AG04450 (cell line): ENCODE measurements at regions not wholly inside any gene's neighbourhood (a gene's known extent, or its start where the extent isn't known, plus 50 kb on each side); places are given as distances from the start of the nearest gene placed in this dataset.

Source experiments
- CTCF ChIA-PET: fragments of 300-600, 350-600 bp; formaldehyde crosslinking; extraction: SDS; loops from one replicate; lab custom pipeline; 2022; ENCODE audit warnings: antibody characterized with exemption, inconsistent platforms; lab: Charles Lee
- POLR2A ChIA-PET: fragments of 350-600 bp; formaldehyde crosslinking; extraction: SDS; loops from one replicate; lab custom pipeline; 2021; ENCODE audit warnings: antibody characterized with exemption, inconsistent platforms; lab: Yijun Ruan, JAX
- DNase-seq: peaks from one replicate; pipeline ENCODE4 v3.0.0-alpha.2; 2011; ENCODE audit warnings: low read depth, low spot score
- H3K27ac ChIP-seq: one replicate; pipeline ENCODE4 v1.5.1; 2012; ENCODE audit warnings: low read depth, low read length, control low read depth
- H3K27me3 ChIP-seq: one replicate; pipeline ENCODE4 v1.6.0; 2012; ENCODE audit warnings: low read length; ENCODE audit not compliant: control insufficient read depth, insufficient read depth
- H3K4me3 ChIP-seq: 2 replicates; pipeline ENCODE4 v1.5.1; 2011; ENCODE audit warnings: mild to moderate bottlenecking, low read depth, low read length, control low read depth
- H3K9me3 ChIP-seq: 2 replicates; pipeline ENCODE4 v1.5.1; 2012; ENCODE audit warnings: low read length; ENCODE audit not compliant: control insufficient read depth, insufficient read depth
- CTCF ChIP-seq: IDR thresholded peaks from 2 replicates; pipeline ENCODE4 v1.5.1; 2011; ENCODE audit warnings: low read depth, low read length, control low read depth, inconsistent platforms

- Histone ChIP-seq H3K9me3 (peaks cover 3% of the 10 kb centered on the region), H3K27ac (no peak overlapping the region), H3K27me3 (no peaks in the 10 kb centered on the region), H3K4me3 (no peak overlapping the region)
- TF ChIP-seq CTCF = no peak
- CTCF ChIA-PET = no interaction called here
- POLR2A ChIA-PET = no interaction called here
- DNase-seq = no peak
These were observed 1243.8 kb downstream of the CDY2B start for GRCh38 chrY:16636254-16636653.

GRCh38 chrY:16629146-16629545, 1250.9 kb downstream of the CDY2B start:
- ChIA-PET CTCF (no interaction called here), POLR2A (no interaction called here)

GRCh38 chrY:16627122-16627521, 1252.9 kb downstream of the CDY2B start:
- Histone ChIP-seq H3K9me3 (no peaks in the 10 kb centered on the region), H3K27me3 (no peaks in the 10 kb centered on the region), H3K27ac (no peak overlapping the region), H3K4me3 (no peak overlapping the region)
- no peak for DNase-seq
- ChIA-PET CTCF (no interaction called here), POLR2A (no interaction called here)
- no peak for TF ChIP-seq CTCF

More at GRCh38 chrY:16629146-16629545, 1250.9 kb downstream of the CDY2B start:
- DNase-seq = no peak
- no peaks in the 10 kb centered on the region for H3K9me3 ChIP-seq
- no peak overlapping the region for H3K4me3 ChIP-seq
- no peak overlapping the region for H3K27ac ChIP-seq
- no peaks in the 10 kb centered on the region for H3K27me3 ChIP-seq
- no peak for TF ChIP-seq CTCF

GRCh38 chrY:16616201-16616975, 1263.6 kb downstream of the CDY2B start:
- no peaks in the 10 kb centered on the region for H3K9me3 ChIP-seq
- H3K27ac ChIP-seq = no peak overlapping the region
- H3K4me3 ChIP-seq = no peak overlapping the region
- no peak for TF ChIP-seq CTCF
- CTCF ChIA-PET = no interaction called here
- POLR2A ChIA-PET = no interaction called here
- DNase-seq = no peak
- no peaks in the 10 kb centered on the region for H3K27me3 ChIP-seq

- no peak for DNase-seq
- no peak for TF ChIP-seq CTCF
- ChIA-PET POLR2A (no interaction called here), CTCF (no interaction called here)
- no peaks in the 10 kb centered on the region for H3K27me3 ChIP-seq
- H3K9me3 ChIP-seq = peaks cover 3% of the 10 kb centered on the region; the same call in 1 of the 2 replicates
- H3K27ac ChIP-seq = no peak overlapping the region
- H3K4me3 ChIP-seq = no peak overlapping the region
These were observed 1271.3 kb downstream of the CDY2B start for GRCh38 chrY:16608679-16609078.
